ENCODE measurements at regions not wholly inside any gene's neighbourhood (a gene's known extent, or its start where the extent isn't known, plus 50 kb on each side); places are given as distances from the start of the nearest gene placed in this dataset.
"Not testable (repeated sequence)": the region's sequence is repeated elsewhere in the genome, so short reads cannot be mapped to it uniquely, and the experiment has no call there.

DNA sequence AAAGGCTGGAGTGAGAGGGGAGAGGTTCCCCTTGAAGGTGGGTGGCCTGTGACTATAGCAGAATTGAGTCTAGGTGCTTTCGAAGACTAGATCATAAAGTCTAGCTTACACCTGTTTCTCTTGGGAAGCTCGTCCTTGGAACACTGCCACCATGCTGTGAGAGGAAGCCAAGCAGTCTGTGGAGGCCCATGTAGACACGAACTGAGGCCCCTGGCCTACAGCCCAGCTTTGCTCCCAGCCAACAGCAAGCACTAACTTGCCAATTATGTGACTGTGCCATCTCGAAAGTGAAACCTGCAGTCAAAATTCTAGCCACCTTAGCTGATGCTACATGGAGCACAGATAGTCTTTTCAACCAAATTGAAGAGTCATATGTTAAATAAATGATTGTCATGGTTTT is 190.5 kb upstream of the NECTIN3 start:
- no peak for DNase-seq (ENCODE audit: low read depth in 2 of 2)

DNA sequence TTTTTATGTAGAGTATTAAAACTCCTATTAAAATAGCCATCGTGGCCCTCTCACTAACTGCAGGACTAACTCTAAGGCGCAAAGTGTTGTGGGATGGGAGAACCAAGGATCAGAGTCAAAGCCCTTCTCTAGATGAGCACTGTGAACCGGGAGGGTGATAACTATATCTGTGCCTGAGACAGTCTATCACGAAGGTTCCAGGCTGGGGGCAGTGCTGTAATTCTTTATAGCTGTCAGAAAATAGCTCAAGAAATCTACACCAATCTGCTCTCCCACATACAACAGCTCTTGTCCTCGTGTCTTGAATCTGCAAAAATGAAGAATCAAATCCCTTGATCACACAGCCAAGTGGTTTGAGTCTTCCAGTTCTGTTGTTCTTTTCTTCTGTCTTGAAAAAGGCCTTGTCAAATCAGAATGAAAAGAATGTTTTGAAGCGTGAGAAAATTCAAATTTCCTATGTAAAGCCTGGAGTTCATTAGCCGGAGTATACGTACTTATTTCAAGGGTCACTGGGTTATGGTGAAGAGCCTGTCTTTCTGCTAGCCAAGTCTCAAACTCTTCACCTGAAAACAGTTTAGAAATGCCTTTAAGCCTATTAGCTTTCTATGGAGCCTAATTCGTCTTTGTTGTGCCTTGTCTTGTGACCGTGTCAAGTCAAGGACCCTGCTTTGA is 185.3 kb upstream of the NECTIN3 start:
- no peak for DNase-seq (ENCODE audit: low read depth in 2 of 2)

DNA sequence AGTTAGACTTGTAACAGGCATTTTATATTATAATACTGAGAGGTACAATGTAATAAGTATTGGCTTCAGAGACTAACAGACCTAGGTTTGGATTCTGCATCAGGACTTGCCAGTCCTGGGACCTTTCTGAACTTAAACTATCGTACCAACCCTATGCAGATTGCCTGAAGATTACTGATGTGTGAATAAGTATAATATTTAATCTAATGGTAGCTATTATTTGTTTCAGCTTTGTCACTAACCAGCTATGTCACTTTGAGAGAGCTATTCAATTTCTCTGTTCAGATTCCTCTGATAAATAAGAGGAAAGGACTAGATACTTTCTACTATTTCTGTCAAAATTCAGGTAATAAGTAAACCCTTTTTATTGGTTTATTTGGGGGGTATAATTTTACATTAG is 184.4 kb upstream of the NECTIN3 start:
- no peak for DNase-seq (ENCODE audit: low read depth in 2 of 2)

DNA sequence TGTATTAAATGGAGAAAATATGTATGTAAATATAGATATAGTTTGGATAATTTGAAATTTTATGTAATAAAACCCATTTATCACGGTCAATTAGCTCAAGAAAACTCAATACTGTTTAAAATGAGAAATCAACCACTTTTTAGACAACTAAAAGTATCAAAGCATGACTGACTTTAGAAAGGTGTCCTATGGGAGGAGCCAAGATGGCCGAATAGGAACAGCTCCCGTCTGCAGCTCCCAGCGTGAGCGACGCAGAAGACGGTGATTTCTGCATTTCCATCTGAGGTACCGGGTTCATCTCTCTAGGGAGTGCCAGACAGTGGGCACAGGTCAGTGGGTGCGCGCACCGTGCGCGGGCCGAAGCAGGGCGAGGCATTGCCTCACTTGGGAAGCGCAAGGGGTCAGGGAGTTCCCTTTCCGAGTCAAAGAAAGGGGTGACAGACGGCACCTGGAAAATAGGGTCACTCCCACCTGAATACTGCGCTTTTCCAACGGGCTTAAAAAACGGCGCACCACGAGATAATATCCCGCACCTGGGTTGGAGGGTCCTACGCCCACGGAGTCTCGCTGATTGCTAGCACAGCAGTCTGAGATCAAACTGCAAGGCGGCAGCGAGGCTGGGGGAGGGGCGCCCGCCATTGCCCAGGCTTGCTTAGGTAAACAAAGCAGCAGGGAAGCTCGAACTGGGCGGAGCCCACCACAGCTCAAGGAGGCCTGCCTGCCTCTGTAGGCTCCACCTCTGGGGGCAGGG is 182.8 kb upstream of the NECTIN3 start:
- not testable (repeated sequence) for DNase-seq (ENCODE audit: low read depth in 2 of 2)

DNA sequence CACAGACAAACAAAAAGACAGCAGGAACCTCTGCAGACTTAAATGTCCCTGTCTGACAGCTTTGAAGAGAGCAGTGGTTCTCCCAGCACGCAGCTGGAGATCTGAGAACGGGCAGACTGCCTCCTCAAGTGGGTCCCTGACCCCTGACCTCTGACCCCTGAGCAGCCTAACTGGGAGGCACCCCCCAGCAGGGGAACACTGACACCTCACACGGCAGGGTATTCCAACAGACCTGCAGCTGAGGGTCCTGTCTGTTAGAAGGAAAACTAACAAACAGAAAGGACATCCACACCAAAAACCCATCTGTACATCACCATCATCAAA is 182.3 kb upstream of the NECTIN3 start:
- DNase-seq (ENCODE audit: low read depth in 2 of 2), result not testable (repeated sequence)

DNA sequence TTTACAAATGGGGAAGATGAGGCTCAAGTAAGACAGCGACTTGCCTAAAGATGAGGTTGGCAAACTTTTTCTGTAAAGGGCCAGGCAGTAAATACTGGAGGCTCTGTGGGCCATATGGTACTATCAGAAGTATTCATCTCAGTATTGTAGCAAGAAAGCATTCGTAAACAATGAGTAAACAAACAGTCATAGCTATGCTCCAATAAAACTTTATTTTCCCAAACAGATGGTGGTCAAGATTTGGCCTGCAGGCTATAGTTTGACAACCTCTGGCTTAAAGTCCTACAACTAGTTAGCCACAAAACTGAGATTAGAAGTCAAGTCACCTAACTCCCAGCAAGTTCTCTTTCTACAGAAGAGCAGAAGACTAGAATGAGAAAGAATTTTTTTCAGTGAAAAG is 177.0 kb upstream of the NECTIN3 start:
- no peak for DNase-seq (ENCODE audit: low read depth in 2 of 2)

DNA sequence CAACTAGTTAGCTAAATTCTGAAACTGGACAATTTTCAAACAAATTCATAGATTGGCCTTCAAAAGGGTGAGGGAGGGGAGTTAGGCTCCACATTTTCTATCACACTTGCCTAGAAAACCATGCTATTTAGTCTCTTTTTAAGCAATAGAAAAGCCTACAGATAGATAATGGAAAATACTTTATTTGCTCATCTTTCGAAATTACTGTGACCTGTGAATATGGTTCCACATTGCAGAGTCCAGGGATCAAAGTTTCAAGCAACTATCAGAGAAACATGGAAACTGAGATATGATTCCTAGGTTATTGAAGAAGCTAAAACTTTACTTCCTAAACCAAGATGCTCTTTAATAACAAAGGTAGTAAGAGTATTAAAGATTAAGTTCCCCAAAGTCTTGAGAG is 176.6 kb upstream of the NECTIN3 start:
- DNase-seq (ENCODE audit: low read depth in 2 of 2), result no peak

DNA sequence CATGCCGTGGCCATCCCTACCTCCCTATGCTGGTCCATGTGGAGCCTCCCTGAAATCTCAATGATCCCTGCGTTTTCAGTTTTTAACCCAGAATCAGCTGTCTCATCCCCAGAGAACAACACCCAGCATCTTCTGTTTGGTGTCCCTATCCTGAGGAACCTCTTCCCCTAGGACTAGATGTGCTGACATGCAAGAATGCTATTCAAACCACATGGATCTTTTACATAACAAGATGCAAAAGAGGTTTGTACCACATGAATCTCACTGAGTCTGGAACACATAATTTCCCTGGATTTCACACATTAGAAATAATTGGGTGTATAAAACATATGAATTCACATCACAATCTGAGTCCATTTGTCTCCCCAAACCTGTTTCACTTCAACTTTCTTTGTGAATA is 174.6 kb upstream of the NECTIN3 start:
- no peak for DNase-seq (ENCODE audit: low read depth in 2 of 2)

DNA sequence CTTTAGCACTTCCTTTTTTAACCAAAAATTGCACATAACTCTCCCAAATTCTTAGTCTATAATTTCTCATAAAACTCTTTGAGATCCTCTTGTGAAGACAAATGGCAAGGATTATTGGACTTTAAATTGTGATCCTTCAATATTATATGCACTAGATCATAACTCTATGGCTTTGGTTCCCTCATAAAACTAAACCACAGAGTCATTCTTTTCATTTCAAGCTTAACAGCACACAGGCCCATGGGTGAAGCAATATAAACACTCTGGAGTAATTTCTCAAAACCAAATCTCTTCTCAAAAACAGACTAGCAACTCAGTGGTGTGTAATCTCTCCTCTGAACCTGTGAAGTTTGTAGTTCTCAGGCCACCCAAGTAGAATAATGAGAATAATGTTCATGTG is 171.0 kb upstream of the NECTIN3 start:
- no peak for DNase-seq (ENCODE audit: low read depth in 2 of 2)

DNA sequence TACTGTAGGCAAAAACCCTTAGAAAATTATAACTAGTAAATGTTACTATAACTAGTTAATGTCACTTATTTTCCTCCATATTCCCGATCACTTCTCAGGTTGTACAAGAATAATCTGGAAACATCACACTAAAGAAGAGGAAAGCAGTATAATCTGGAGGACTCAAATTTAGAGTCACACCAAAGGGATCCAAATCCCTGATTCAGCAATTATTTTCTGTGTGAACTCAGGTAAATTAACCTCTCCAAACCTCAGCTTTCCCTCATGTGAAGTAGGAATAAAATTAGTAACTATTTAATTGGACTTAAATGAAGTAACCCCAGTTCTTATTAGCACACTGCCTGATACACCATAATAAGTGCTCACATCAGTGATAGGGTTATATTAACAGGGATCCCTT is 170.1 kb upstream of the NECTIN3 start:
- DNase-seq (ENCODE audit: low read depth in 2 of 2), result no peak

DNA sequence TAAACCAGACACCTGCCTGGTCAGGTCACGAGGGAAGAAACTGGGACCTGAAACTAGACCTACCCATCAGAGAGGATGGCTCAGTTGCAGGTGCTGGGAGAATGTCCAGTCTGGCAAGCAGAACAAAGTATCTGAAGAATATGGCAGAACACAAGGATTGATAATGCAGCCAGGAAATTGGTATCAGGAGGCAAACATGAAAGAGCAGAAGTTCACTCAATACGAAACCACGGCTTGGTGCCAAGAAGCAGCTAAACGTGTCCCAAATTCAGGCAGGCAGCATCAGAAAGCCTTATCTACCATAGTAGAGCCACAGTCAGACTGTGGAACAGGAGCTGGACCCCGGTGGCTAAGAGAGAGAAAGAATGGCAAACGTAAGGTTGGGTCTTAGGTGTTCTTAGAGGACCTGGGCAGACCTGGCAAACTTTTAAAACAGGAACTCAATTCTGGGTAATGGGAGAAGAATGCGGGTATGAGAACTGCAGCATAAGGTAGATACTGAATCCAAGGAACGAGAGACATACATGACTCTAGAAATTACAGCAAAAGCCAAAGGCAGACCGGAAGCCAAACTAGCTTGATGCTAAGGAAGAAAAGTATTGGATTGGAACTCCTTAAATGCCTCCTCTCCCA is 169.0 kb upstream of the NECTIN3 start:
- no peak for DNase-seq (ENCODE audit: low read depth in 2 of 2)

DNA sequence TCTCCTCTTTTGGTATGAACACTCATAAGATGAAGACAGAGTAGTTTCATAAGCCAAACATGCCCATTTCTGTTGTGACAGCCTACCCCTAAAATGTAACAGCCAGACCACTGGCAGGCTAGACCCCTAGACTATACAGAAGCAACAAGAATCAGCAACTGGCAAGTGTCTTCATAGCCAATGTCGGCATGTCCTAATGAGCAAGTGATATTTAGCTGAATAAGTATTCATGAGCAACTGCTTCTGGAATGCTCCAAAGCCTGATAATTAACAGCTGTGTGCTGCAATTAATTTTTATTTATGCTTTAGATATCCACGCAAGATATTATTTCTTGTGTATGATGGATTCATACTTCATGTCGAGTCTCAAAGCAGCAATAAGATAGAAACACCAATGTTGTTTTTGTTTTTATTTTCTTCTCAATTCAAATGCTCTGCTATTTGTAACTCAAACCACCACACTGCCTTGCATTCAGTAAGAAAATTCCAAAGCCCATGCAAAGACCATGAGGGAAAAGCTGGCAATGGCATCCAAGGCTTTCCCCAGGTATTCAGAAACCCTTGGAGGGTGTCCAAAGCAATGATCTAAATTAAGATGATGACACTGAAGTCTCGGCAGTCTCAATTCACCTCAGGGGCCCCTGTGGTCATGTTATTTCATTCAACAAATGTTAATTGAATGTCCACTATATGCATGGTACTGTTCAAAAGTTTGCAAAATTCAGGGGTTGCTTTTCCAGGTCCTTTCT is 167.7 kb upstream of the NECTIN3 start:
- no peak for DNase-seq (ENCODE audit: low read depth in 2 of 2)

DNA sequence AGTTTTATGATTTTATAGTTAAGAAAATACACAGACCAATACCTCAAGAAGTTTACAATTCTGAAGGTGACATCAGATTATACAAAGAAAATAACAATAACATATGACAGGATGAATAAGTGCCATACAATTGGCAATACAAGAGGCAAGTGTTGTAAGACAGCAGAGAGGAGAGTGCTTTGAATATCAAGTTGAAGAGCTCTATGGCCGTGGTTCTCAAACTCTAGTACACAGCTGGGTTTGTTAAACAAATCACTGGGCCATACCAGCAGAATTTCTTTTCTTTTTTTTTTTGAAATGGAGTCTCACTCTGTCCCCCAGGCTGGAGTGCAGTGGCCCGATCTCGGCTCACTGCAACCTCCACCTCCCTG is 167.1 kb upstream of the NECTIN3 start:
- no peak for DNase-seq (ENCODE audit: low read depth in 2 of 2)

DNA sequence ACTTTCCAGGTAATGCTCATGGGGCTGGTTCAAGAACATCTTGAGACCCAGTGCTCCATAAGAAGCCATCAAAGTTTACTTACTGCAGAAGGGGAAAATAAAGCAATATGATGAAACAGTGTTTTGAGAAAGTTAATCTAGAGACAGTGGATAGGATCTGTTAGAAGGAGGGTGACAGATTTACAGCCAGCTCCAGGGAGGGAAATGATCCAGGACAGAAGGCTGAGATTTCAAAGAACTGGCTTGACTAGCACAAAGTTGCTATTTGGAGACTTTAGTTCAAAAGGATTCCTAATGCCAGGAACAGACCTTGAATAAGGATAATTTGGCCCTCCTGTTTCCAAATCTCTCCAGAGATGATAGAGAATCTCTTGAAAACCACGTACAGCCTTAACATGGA is 166.5 kb upstream of the NECTIN3 start:
- DNase-seq (ENCODE audit: low read depth in 2 of 2), result no peak

DNA sequence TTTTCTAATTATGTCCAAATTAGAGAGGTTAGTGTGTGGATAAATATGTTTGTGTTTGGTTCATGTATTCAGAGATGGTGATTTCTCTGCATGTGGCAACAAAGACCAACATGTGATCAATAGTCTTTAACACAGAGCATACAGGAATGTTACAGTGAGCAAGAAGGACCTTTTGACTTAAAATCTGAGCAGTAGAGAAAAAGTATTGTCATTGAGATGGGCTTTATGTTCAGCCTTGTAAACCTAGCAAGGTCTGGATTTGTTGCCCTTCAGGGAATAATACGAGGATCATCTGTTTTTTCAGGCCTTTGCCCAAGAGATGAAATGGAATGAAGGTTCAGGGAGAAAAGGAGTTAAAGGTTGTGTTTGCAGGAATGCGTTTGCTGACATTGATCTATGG is 161.8 kb upstream of the NECTIN3 start:
- DNase-seq (ENCODE audit: low read depth in 2 of 2), result no peak

DNA sequence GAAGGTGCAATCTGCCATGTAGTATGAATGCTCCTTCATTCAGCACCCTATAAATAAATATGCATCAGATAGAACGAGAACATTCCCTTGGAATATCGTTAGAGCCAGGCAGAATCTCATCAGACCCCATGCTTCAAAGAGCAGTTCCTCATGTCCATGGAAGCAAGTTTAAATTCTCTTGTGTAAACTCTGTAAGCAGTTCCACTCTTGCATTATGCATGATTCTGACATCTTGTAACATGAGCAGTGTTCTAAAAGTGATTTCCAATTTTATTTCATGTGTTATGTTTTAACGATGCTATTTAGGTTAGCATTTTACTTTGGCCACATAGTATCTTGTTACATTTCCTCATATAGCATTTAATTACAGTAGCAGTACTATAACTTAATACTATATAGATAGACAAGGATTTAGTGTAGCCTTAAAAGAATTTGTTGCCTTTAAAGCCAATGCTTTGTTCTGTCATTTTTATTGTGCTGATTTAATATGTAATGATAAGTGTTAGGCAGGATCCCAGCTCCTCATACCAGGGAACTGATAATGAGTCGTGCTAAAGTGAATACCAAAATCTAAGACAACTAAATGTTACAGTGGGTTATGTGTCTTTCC is 161.2 kb upstream of the NECTIN3 start:
- no peak for DNase-seq (ENCODE audit: low read depth in 2 of 2)

DNA sequence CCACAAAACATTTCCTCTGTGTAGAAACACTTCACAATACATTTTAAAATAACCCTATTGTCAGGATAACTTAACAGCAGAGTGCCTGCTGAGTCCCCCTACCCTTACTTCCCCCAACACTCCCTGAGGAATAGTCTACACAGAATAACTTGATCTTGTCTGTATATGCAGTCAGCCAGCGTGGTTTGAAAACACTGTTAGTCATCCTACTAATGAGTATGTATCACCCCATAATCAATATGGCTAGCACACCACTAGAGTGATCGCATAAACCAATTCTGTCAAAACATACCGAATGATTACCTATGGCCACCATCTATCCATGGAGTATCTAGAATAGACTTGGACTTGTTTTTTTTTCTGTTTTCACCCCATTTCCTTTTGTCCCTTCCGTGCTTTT is 152.7 kb upstream of the NECTIN3 start:
- no peak for DNase-seq (ENCODE audit: low read depth in 2 of 2)

DNA sequence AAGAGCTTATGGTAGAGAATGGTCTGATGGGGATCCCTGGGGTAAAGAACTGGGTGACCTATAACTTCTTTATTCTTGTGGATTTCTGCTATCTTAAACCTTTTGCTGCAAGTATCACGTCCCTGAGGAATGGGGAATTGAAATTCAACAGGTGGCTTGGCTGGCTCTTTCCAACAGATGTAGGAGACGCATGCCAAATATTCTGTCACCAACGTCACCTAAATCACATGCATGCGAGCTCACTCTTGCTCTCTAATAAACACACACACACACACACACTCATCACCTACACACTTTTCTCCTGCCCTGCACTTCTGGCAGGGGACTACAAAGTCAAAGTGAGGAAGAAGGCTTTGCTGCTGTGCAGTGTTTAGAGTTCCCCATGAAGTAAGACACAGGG is 145.8 kb upstream of the NECTIN3 start:
- DNase-seq (ENCODE audit: low read depth in 2 of 2), result no peak

DNA sequence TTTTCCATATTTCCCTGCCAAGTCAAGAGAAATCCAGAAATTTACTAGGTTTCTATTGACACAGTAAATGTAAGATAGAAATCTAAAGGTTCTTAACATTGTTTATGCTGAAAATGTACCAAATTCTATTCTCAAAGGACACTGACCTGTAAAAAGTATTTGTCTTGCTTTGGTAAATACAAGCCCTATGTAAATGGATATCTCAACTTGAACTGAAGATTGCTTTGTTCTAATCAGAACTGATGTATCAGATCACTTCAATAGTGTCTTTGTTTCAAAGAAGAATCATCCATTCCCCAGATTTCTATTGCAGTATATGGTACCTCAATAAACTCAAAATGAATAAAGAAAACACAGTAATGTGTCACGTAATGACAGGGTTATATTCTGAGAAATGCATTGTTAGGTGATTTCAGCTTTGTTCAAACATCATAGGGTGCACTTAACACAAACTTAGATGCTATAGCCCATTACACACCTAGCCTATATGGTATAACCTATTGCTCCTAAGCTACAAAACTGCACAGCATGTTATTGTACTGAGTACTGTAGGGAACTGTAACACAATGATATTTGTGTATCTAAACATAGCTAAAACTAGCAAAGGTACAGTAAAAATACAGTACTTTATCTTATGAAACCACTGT is 143.5 kb upstream of the NECTIN3 start:
- DNase-seq (ENCODE audit: low read depth in 2 of 2), result no peak

DNA sequence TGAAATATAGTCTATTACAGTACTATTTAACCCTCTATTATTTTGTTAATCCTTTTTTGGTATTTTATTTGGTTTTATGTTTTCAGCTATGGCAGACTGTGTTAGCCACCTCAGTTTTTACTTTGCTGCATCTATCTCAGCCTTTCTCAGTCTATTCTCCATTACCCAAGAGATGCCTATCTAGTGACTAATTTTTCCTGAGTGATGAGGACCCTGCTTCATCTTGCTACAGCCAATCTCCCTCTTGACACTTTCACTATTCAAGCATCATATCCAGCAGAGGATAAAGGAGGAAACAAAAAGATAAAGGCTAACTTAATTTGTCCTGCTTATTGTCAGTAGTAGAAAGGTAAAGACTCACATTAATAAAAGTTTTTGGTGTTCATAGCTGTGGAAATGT is 141.8 kb upstream of the NECTIN3 start:
- no peak for DNase-seq (ENCODE audit: low read depth in 2 of 2)

DNA sequence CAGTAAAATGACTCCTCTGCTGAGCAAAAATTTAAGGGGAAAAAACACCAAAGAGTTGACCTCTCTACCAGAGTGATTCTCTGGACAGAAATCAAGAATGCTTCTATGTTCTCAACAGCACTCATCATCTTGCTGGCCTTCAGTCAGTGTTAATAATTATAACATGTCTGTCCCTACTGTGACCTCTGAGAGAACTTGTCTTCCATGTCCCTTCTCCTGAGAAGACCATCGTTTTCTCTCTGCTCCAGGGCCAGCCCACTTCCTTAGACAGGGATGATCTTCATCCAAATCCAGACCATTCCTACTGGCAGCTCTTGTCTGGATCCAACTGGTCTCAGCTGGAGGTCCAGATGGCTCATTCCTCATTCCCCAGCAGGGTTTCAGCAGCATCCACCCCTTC is 139.0 kb upstream of the NECTIN3 start:
- DNase-seq (ENCODE audit: low read depth in 2 of 2), result no peak

Data from stimulated activated CD8-positive, alpha-beta memory T cell treated with anti-CD3 and anti-CD28 coated beads, Interleukin-15, amount 100 ng/mL, for 4 hours (primary cell).